SK-N-SH treated with all-trans-retinoic acid at 6 μM for 48 hours (cell line): ENCODE measurements at regions not wholly inside any gene's neighbourhood (a gene's known extent, or its start where the extent isn't known, plus 50 kb on each side); places are given as distances from the start of the nearest gene placed in this dataset.

Experiments
- ATAC-seq: fragments of 200-7000 bp; cut with Tn5 transposase; 3 replicates; pipeline ENCODE4 v1.9.1; 2020; ENCODE audit warnings: mild to moderate bottlenecking, moderate library complexity
- ARNTL ChIP-seq: fragments of 450-650 bp; formaldehyde crosslinking; IDR thresholded peaks from 2 replicates; pipeline ENCODE4 v1.5.0; 2020; ENCODE audit warnings: low read depth, mild to moderate bottlenecking, moderate library complexity, borderline replicate concordance
- BACH2 ChIP-seq: fragments of 250-450 bp; sonication (Bioruptor Pico); IDR thresholded peaks from 2 replicates; pipeline ENCODE4 v1.9.0; 2021; ENCODE audit warnings: mild to moderate bottlenecking, borderline replicate concordance
- CREB5 ChIP-seq: fragments of 250-450 bp; sonication (Bioruptor Pico); IDR thresholded peaks from 2 replicates; pipeline ENCODE4 v1.5.1; 2020; ENCODE audit warnings: low read depth, mild to moderate bottlenecking, moderate library complexity
- CSDC2 ChIP-seq: fragments of 250-450 bp; sonication (Bioruptor Pico); IDR thresholded peaks from 2 replicates; pipeline ENCODE4 v1.5.0; 2020; ENCODE audit warnings: mild to moderate bottlenecking, moderate library complexity
- CSRNP3 ChIP-seq: fragments of 250-450 bp; sonication (Bioruptor Pico); IDR thresholded peaks from 2 replicates; pipeline ENCODE4 v1.5.1; 2021; ENCODE audit warnings: mild to moderate bottlenecking, moderate library complexity
- ESRRG ChIP-seq: fragments of 250-450 bp; sonication (Bioruptor Pico); IDR thresholded peaks from 2 replicates; pipeline ENCODE4 v1.6.1; 2021; ENCODE audit warnings: mild to moderate bottlenecking
- GLIS3 ChIP-seq: fragments of 250-450 bp; sonication (Bioruptor Pico); IDR thresholded peaks from 2 replicates; pipeline ENCODE4 v1.5.0; 2020; ENCODE audit warnings: mild to moderate bottlenecking, moderate library complexity
- OSR1 ChIP-seq: fragments of 250-450 bp; sonication (Bioruptor Pico); IDR thresholded peaks from 2 replicates; pipeline ENCODE4 v1.8.0; 2022; ENCODE audit warnings: moderate library complexity, mild to moderate bottlenecking, inconsistent platforms
- RARB ChIP-seq: fragments of 250-450 bp; sonication (Bioruptor Pico); IDR thresholded peaks from 2 replicates; pipeline ENCODE4 v1.8.0; 2021; ENCODE audit warnings: mild to moderate bottlenecking, moderate library complexity
- SNAI2 ChIP-seq: fragments of 250-450 bp; sonication (Bioruptor Pico); IDR thresholded peaks from 2 replicates; pipeline ENCODE4 v1.5.0; 2020; ENCODE audit warnings: mild to moderate bottlenecking, moderate library complexity
- TCF4 ChIP-seq: fragments of 250-450 bp; sonication (Bioruptor Pico); IDR thresholded peaks from 2 replicates; pipeline ENCODE4 v1.8.0; 2021; ENCODE audit warnings: mild to moderate bottlenecking, moderate library complexity, borderline replicate concordance
- TOX ChIP-seq: fragments of 250-450 bp; sonication (Bioruptor Pico); IDR thresholded peaks from 2 replicates; pipeline ENCODE4 v1.8.0; 2021; ENCODE audit warnings: mild to moderate bottlenecking, moderate library complexity, borderline replicate concordance
- ZC3H10 ChIP-seq: fragments of 250-450 bp; sonication (Bioruptor Pico); IDR thresholded peaks from 2 replicates; pipeline ENCODE4 v1.5.1; 2021; ENCODE audit warnings: mild to moderate bottlenecking, moderate library complexity
- ZFP3 ChIP-seq: fragments of 250-450 bp; sonication (Bioruptor Pico); IDR thresholded peaks from 2 replicates; pipeline ENCODE4 v1.5.0; 2020; ENCODE audit warnings: mild to moderate bottlenecking, moderate library complexity
- ZFP30 ChIP-seq: fragments of 450-650 bp; formaldehyde crosslinking; IDR thresholded peaks from 2 replicates; pipeline ENCODE4 v1.5.0; 2022; ENCODE audit warnings: mild to moderate bottlenecking, moderate library complexity
- ZNF565 ChIP-seq: fragments of 450-650 bp; formaldehyde crosslinking; conservative IDR thresholded peaks from 2 replicates; pipeline ENCODE4 v1.5.0; 2020; ENCODE audit warnings: low read depth, mild to moderate bottlenecking, moderate library complexity
- ZNF70 ChIP-seq: fragments of 450-650 bp; formaldehyde crosslinking; IDR thresholded peaks from 2 replicates; pipeline ENCODE4 v1.5.0; 2020; ENCODE audit warnings: mild to moderate bottlenecking, moderate library complexity
- ZNF8 ChIP-seq: fragments of 450-650 bp; formaldehyde crosslinking; IDR thresholded peaks from 2 replicates; pipeline ENCODE4 v1.5.0; 2020; ENCODE audit warnings: mild to moderate bottlenecking, moderate library complexity
- TF ChIP-seq, protein P1 (sequence below): fragments of 250-450 bp; sonication (Bioruptor Pico); IDR thresholded peaks from 2 replicates; pipeline ENCODE4 v1.5.0; 2020; ENCODE audit warnings: mild to moderate bottlenecking, moderate library complexity
- TF ChIP-seq, protein P2 (sequence below): fragments of 250-450 bp; sonication (Bioruptor Pico); IDR thresholded peaks from 2 replicates; pipeline ENCODE4 v1.8.0; 2020; ENCODE audit warnings: mild to moderate bottlenecking, moderate library complexity, borderline replicate concordance

DNA sequence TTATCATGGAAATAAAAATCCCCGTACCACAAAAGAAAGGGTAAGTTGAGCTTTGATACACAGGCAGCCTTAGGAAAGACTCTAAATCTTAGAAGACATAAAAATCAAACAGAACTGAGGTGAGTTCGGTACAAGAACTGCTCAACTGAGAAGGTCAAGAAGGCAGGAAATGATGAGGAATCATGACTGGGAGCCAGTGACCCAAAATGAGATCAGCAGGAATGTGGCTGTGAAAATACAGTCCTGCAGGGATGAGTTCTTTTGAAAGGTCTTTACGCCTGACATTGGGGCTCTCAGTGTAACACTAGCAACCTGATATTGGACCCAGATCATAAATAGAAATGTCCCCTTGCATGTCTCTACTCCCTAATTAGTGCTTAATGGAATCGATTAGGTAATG lies 56.3 kb upstream of the CDH11 start:
- TF ChIP-seq SNAI2 (CRISPR knock-in tag): no peak
- TF ChIP-seq CREB5 (CRISPR knock-in tag): no peak
- TF ChIP-seq ZNF565: no peak
- TF ChIP-seq ESRRG (CRISPR knock-in tag): no peak
- TF ChIP-seq TOX (CRISPR knock-in tag): no peak
- TF ChIP-seq TCF4 (CRISPR knock-in tag): no peak
- no peak for TF ChIP-seq GLIS3 (CRISPR knock-in tag)
- no peak for TF ChIP-seq BACH2 (CRISPR knock-in tag)
- TF ChIP-seq, protein P1, sequence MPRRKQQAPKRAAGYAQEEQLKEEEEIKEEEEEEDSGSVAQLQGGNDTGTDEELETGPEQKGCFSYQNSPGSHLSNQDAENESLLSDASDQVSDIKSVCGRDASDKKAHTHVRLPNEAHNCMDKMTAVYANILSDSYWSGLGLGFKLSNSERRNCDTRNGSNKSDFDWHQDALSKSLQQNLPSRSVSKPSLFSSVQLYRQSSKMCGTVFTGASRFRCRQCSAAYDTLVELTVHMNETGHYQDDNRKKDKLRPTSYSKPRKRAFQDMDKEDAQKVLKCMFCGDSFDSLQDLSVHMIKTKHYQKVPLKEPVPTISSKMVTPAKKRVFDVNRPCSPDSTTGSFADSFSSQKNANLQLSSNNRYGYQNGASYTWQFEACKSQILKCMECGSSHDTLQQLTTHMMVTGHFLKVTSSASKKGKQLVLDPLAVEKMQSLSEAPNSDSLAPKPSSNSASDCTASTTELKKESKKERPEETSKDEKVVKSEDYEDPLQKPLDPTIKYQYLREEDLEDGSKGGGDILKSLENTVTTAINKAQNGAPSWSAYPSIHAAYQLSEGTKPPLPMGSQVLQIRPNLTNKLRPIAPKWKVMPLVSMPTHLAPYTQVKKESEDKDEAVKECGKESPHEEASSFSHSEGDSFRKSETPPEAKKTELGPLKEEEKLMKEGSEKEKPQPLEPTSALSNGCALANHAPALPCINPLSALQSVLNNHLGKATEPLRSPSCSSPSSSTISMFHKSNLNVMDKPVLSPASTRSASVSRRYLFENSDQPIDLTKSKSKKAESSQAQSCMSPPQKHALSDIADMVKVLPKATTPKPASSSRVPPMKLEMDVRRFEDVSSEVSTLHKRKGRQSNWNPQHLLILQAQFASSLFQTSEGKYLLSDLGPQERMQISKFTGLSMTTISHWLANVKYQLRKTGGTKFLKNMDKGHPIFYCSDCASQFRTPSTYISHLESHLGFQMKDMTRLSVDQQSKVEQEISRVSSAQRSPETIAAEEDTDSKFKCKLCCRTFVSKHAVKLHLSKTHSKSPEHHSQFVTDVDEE (CRISPR knock-in tag): no peak
- TF ChIP-seq RARB (CRISPR knock-in tag): no peak
- no peak for TF ChIP-seq CSRNP3 (CRISPR knock-in tag)
- TF ChIP-seq ZFP3: no peak
- TF ChIP-seq ZFP30 (CRISPR knock-in tag): no peak
- no peak for TF ChIP-seq OSR1 (CRISPR knock-in tag)
- TF ChIP-seq ZNF8 (CRISPR knock-in tag): no peak
- TF ChIP-seq, protein P2, sequence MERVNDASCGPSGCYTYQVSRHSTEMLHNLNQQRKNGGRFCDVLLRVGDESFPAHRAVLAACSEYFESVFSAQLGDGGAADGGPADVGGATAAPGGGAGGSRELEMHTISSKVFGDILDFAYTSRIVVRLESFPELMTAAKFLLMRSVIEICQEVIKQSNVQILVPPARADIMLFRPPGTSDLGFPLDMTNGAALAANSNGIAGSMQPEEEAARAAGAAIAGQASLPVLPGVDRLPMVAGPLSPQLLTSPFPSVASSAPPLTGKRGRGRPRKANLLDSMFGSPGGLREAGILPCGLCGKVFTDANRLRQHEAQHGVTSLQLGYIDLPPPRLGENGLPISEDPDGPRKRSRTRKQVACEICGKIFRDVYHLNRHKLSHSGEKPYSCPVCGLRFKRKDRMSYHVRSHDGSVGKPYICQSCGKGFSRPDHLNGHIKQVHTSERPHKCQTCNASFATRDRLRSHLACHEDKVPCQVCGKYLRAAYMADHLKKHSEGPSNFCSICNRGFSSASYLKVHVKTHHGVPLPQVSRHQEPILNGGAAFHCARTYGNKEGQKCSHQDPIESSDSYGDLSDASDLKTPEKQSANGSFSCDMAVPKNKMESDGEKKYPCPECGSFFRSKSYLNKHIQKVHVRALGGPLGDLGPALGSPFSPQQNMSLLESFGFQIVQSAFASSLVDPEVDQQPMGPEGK: no peak
- no peak for TF ChIP-seq ARNTL (CRISPR knock-in tag)
- TF ChIP-seq, all 23 proteins: peak for 0

DNA sequence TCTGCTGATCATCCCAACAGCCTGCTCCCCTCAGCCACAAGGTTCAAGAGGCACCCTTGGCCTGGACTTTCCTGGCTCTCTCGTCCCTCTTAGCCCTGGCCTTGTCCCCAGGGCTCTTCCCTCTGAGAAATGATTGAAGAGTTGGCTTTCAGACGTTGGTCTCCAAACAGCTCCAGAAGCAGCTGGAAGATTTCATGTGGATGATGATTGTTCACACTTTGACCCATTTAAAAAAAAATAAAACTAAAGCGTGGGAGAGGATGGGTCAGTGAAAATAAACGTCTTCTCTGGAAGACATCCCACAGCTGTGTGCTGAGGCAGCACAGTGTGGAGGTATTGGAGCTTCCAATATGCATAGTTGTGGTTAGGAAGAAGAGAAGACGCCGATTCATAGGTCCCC lies 54.7 kb upstream of the CDH11 start:
- ATAC-seq: no peak
- TF ChIP-seq, protein P2: no peak
- TF ChIP-seq ZNF8 (CRISPR knock-in tag) (no peak), RARB (CRISPR knock-in tag) (no peak), CSRNP3 (CRISPR knock-in tag) (no peak), ZC3H10 (CRISPR knock-in tag) (no peak), OSR1 (CRISPR knock-in tag) (no peak), CSDC2 (CRISPR knock-in tag) (no peak), ZNF70 (no peak), BACH2 (CRISPR knock-in tag) (no peak), ZFP3 (no peak), TCF4 (CRISPR knock-in tag) (no peak)

More for the DNA sequence above, 56.3 kb upstream of the CDH11 start:
- ATAC-seq: no peak

GRCh38 chr16:65172356-65172755 lies 50.5 kb upstream of the CDH11 start:
- no peak for ATAC-seq
- TF ChIP-seq CSRNP3 (CRISPR knock-in tag) (no peak), GLIS3 (CRISPR knock-in tag) (no peak), CSDC2 (CRISPR knock-in tag) (no peak), SNAI2 (CRISPR knock-in tag) (no peak)
- TF ChIP-seq, protein P2: no peak
- TF ChIP-seq, all 23 proteins: peak for 0
